H9 (cell line): ENCODE measurements at regions not wholly inside any gene's neighbourhood (a gene's known extent, or its start where the extent isn't known, plus 50 kb on each side); places are given as distances from the start of the nearest gene placed in this dataset.

Experiments used
- DNase-seq: peaks from one replicate; pipeline ENCODE4 v3.0.0-alpha.2; 2017
- H2AFZ ChIP-seq: one replicate; pipeline ENCODE4 v1.6.1; 2013; ENCODE audit warnings: mild to moderate bottlenecking, low read length, control low read depth, moderate library complexity
- H2AK5ac ChIP-seq: 2 replicates; pipeline ENCODE4 v1.6.1; 2013; ENCODE audit warnings: low read length, control low read depth, mixed read lengths; ENCODE audit not compliant: insufficient read length
- H2BK120ac ChIP-seq: one replicate; pipeline ENCODE4 v1.6.1; 2013; ENCODE audit warnings: low read depth, mild to moderate bottlenecking, low read length, control low read depth, inconsistent platforms; ENCODE audit not compliant: poor library complexity, severe bottlenecking
- H2BK12ac ChIP-seq: 2 replicates; pipeline ENCODE4 v1.6.1; 2013; ENCODE audit warnings: low read length, control low read depth, mixed read lengths, low read depth; ENCODE audit not compliant: insufficient read length
- H2BK15ac ChIP-seq: 2 replicates; pipeline ENCODE4 v1.6.1; 2013; ENCODE audit warnings: low read depth, low read length, control low read depth
- H2BK20ac ChIP-seq: one replicate; pipeline ENCODE4 v1.6.1; 2013; ENCODE audit warnings: low read depth, mild to moderate bottlenecking, low read length, control low read depth, inconsistent platforms; ENCODE audit not compliant: poor library complexity, severe bottlenecking
- H2BK5ac ChIP-seq: 2 replicates; pipeline ENCODE4 v1.6.1; 2013; ENCODE audit warnings: low read length, control low read depth, mixed read lengths; ENCODE audit not compliant: insufficient read length
- H3K14ac ChIP-seq: 2 replicates; pipeline ENCODE4 v1.6.1; 2013; ENCODE audit warnings: low read length, control low read depth; ENCODE audit not compliant: insufficient read depth
- H3K18ac ChIP-seq: 2 replicates; pipeline ENCODE4 v1.6.1; 2013; ENCODE audit warnings: low read depth, mild to moderate bottlenecking, mixed read lengths, low read length, control low read depth; ENCODE audit not compliant: insufficient read length
- H3K23ac ChIP-seq: 2 replicates; pipeline ENCODE4 v1.6.1; 2013; ENCODE audit warnings: low read length, control low read depth, mixed read lengths, low read depth; ENCODE audit not compliant: insufficient read length
- H3K23me2 ChIP-seq: 2 replicates; pipeline ENCODE4 v1.6.1; 2013; ENCODE audit warnings: low read depth, mild to moderate bottlenecking, mixed read lengths, low read length, control low read depth; ENCODE audit not compliant: insufficient read length, poor library complexity, severe bottlenecking
- H3K27ac ChIP-seq: 2 replicates; pipeline ENCODE4 v1.5.1; 2013; ENCODE audit warnings: low read length, control low read depth, mixed read lengths, low read depth; ENCODE audit not compliant: insufficient read length
- H3K27me3 ChIP-seq: 2 replicates; pipeline ENCODE4 v1.6.1; 2013; ENCODE audit warnings: low read length, control low read depth, inconsistent platforms; ENCODE audit not compliant: insufficient read depth
- H3K4ac ChIP-seq: 2 replicates; pipeline ENCODE4 v1.6.1; 2013; ENCODE audit warnings: low read depth, mild to moderate bottlenecking, control low read depth, inconsistent platforms, low read length, moderate library complexity
- H3K4me1 ChIP-seq: 2 replicates; pipeline ENCODE4 v1.6.1; 2013; ENCODE audit warnings: low read length, control low read depth, inconsistent platforms; ENCODE audit not compliant: insufficient read depth
- H3K4me2 ChIP-seq: 2 replicates; pipeline ENCODE4 v1.6.1; 2013; ENCODE audit warnings: low read length, control low read depth, mixed read lengths; ENCODE audit not compliant: insufficient read length, insufficient read depth
- H3K56ac ChIP-seq: 2 replicates; pipeline ENCODE4 v1.6.1; 2013; ENCODE audit warnings: low read depth, mild to moderate bottlenecking, mixed read lengths, low read length, control low read depth; ENCODE audit not compliant: insufficient read length
- H3K79me1 ChIP-seq: 2 replicates; pipeline ENCODE4 v1.6.1; 2013; ENCODE audit warnings: low read depth, mild to moderate bottlenecking, moderate library complexity, low read length, control low read depth, inconsistent platforms; ENCODE audit not compliant: insufficient read depth, poor library complexity, severe bottlenecking
- H3K79me2 ChIP-seq: 2 replicates; pipeline ENCODE4 v1.6.1; 2013; ENCODE audit warnings: low read length, control low read depth, inconsistent platforms; ENCODE audit not compliant: insufficient read depth
- H3K9ac ChIP-seq: 2 replicates; pipeline ENCODE4 v1.6.1; 2013; ENCODE audit warnings: low read length, control low read depth, mixed read lengths; ENCODE audit not compliant: insufficient read length; ENCODE audit errors: extremely low read depth
- H3K9me3 ChIP-seq: one replicate; pipeline ENCODE4 v1.6.1; 2013; ENCODE audit warnings: low read depth, low read length, inconsistent platforms; ENCODE audit not compliant: control insufficient read depth
- H3T11ph ChIP-seq: one replicate; pipeline ENCODE4 v1.6.1; 2013; ENCODE audit warnings: mild to moderate bottlenecking, low read length, control low read depth, inconsistent platforms
- H4K20me1 ChIP-seq: one replicate; pipeline ENCODE4 v1.6.1; 2013; ENCODE audit not compliant: control insufficient read depth, insufficient read length, insufficient read depth
- H4K5ac ChIP-seq: 2 replicates; pipeline ENCODE4 v1.6.1; 2013; ENCODE audit warnings: low read depth, mild to moderate bottlenecking, mixed read lengths, low read length, control low read depth; ENCODE audit not compliant: insufficient read length
- H4K8ac ChIP-seq: replicated peaks from 2 replicates; pipeline ENCODE4 v1.6.1; 2013; ENCODE audit warnings: low read length, control low read depth, mixed read lengths, low read depth; ENCODE audit not compliant: insufficient read length
- H4K91ac ChIP-seq: 2 replicates; pipeline ENCODE4 v1.6.1; 2013; ENCODE audit warnings: low read depth, mild to moderate bottlenecking, moderate library complexity, mixed read lengths, low read length, control low read depth; ENCODE audit not compliant: insufficient read length
- H3K27ac Mint-ChIP-seq, 3 experiments: 2 replicates in 2 of 3; 3 replicates in 1 of 3; pipeline ENCODE4 v1.8.0; 2020 to 2021; ENCODE audit warnings: mixed read lengths in 3 of 3, mild to moderate bottlenecking in 1 of 3, moderate library complexity in 1 of 3
- H3K27me3 Mint-ChIP-seq: 2 replicates; pipeline ENCODE4 v1.8.0; 2021; ENCODE audit warnings: low read depth, mild to moderate bottlenecking, moderate library complexity, mixed read lengths
- H3K36me3 Mint-ChIP-seq, 3 experiments: 2 replicates in 2 of 3; 3 replicates in 1 of 3; pipeline ENCODE4 v1.8.0; 2020 to 2021; ENCODE audit warnings: low read depth in 3 of 3, mixed read lengths in 3 of 3; ENCODE audit not compliant: insufficient read depth in 1 of 3
- H3K4me1 Mint-ChIP-seq, 2 experiments: 2 replicates each; pipeline ENCODE4 v1.8.0; 2020; ENCODE audit warnings: mixed read lengths in 2 of 2
- H3K4me3 Mint-ChIP-seq, 2 experiments: 2 replicates in 1 of 2; 3 replicates in 1 of 2; pipeline ENCODE4 v1.8.0; 2020 to 2021; ENCODE audit warnings: mild to moderate bottlenecking in 2 of 2, mixed read lengths in 2 of 2, moderate library complexity in 1 of 2
- H3K9me3 Mint-ChIP-seq, 2 experiments: 2 replicates in 1 of 2; 3 replicates in 1 of 2; pipeline ENCODE4 v1.8.0; 2020; ENCODE audit warnings: mild to moderate bottlenecking in 2 of 2, mixed read lengths in 2 of 2, moderate library complexity in 1 of 2
- WGBS: extraction: QIAGEN DNeasy Blood & Tissue Kit; methylation state at CpG from one replicate; pipeline ENCODE4 v1.1.7; 2013; ENCODE audit warnings: missing lambda C conversion rate, low lambda C conversion rate, mixed read lengths; ENCODE audit not compliant: insufficient read length; ENCODE audit errors: extremely low coverage; 5-methylcytosine and 5-hydroxymethylcytosine counted together
- TF ChIP-seq, protein P1 (sequence below): fragments of 200-600 bp; sonication (generic); conservative IDR thresholded peaks from 3 replicates; pipeline ENCODE4 v1.8.0; 2021; ENCODE audit warnings: antibody characterized with exemption, mild to moderate bottlenecking

DNA sequence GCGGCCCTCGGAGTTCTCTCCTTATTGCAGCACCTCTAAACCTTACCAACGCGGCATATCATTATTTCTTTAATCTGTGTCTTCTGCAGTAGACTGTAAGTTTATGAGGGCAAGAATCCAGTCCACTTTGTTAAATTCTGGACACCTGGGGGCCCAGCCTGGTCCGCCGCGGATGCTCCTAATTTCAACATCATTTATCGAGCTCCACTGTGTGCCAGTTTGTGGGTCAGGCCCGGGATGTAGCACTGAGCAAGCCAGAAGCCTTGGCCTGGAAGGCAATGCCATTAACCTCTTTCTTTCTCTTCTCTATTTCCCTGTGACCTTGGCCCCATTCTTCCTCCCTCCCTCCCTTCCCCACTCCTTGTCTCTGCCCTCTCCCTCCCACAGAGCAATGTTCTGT, 70.6 kb upstream of the CACNA1E start:
- H3K27me3 Mint-ChIP-seq = peaks cover 14% of the 10 kb centered on the region

More for the DNA sequence above, 70.6 kb upstream of the CACNA1E start:
- Histone ChIP-seq H3K79me1 (no peaks in the 10 kb centered on the region), H3K9me3 (no peaks in the 10 kb centered on the region), H2BK15ac (no peak overlapping the region), H3K18ac (no peak overlapping the region), H4K20me1 (no peaks in the 10 kb centered on the region), H2BK20ac (no peak overlapping the region), H2BK120ac (no peak overlapping the region), H4K5ac (no peak overlapping the region), H3K23ac (no peak overlapping the region), H3K14ac (no peak overlapping the region), H3K23me2 (no peaks in the 10 kb centered on the region), H3K56ac (no peak overlapping the region), H3T11ph (no peak overlapping the region), H3K4ac (no peak overlapping the region), H2AK5ac (no peak overlapping the region), H2AFZ (no peak overlapping the region), H2BK12ac (no peak overlapping the region), H3K79me2 (no peaks in the 10 kb centered on the region), H3K4me2 (no peak overlapping the region), H4K8ac (no peak overlapping the region), H3K27me3 (no peaks in the 10 kb centered on the region), H2BK5ac (no peak overlapping the region), H4K91ac (no peak overlapping the region), H3K9ac (no peak overlapping the region), H3K27ac (no peak overlapping the region), H3K4me1 (no peaks in the 10 kb centered on the region)
- H3K9me3 Mint-ChIP-seq = no peaks in the 10 kb centered on the region
- H3K4me1 Mint-ChIP-seq = no peaks in the 10 kb centered on the region
- no peak overlapping the region for H3K4me3 Mint-ChIP-seq
- no peak for DNase-seq
- TF ChIP-seq, protein P1, sequence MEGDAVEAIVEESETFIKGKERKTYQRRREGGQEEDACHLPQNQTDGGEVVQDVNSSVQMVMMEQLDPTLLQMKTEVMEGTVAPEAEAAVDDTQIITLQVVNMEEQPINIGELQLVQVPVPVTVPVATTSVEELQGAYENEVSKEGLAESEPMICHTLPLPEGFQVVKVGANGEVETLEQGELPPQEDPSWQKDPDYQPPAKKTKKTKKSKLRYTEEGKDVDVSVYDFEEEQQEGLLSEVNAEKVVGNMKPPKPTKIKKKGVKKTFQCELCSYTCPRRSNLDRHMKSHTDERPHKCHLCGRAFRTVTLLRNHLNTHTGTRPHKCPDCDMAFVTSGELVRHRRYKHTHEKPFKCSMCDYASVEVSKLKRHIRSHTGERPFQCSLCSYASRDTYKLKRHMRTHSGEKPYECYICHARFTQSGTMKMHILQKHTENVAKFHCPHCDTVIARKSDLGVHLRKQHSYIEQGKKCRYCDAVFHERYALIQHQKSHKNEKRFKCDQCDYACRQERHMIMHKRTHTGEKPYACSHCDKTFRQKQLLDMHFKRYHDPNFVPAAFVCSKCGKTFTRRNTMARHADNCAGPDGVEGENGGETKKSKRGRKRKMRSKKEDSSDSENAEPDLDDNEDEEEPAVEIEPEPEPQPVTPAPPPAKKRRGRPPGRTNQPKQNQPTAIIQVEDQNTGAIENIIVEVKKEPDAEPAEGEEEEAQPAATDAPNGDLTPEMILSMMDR = no peak
- H3K27ac Mint-ChIP-seq = no peak overlapping the region
- WGBS = no CpG with 5 or more reads among the region's 9 CpGs
- H3K36me3 Mint-ChIP-seq = no peaks in the 10 kb centered on the region
